ENCODE measurements at regions not wholly inside any gene's neighbourhood (a gene's known extent, or its start where the extent isn't known, plus 50 kb on each side); places are given as distances from the start of the nearest gene placed in this dataset.

- no peak for TF ChIP-seq CTCF (IDR thresholded peaks at IDR 0.05)
- Histone ChIP-seq H3K9me3 (no peaks in the 10 kb centered on the region), H3K36me3 (no peaks in the 10 kb centered on the region), H3K4me1 (ENCODE audit: control insufficient read depth in 1 of 2, insufficient read depth in 1 of 2, low read depth in 1 of 2, low read length in 1 of 2) (peaks cover 7 to 11% of the 10 kb centered on the region in 2 experiments), H3K27ac (no peak overlapping the region), H3K4me3 (ENCODE audit: low read depth in 1 of 2, low read length in 1 of 2) (no peak overlapping the region), H3K27me3 (no peaks in the 10 kb centered on the region)
Observed at GRCh38 chrX:40307871-40308270, 210.1 kb upstream of the BCOR start.

- TF ChIP-seq CTCF (IDR thresholded peaks at IDR 0.05) = no peak
- peaks cover 7 to 11% of the 10 kb centered on the region in 2 experiments for H3K4me1 ChIP-seq (ENCODE audit: control insufficient read depth in 1 of 2, insufficient read depth in 1 of 2, low read depth in 1 of 2, low read length in 1 of 2)
- no peaks in the 10 kb centered on the region for H3K36me3 ChIP-seq
- no peak overlapping the region for H3K4me3 ChIP-seq (ENCODE audit: low read depth in 1 of 2, low read length in 1 of 2)
- no peaks in the 10 kb centered on the region for H3K27me3 ChIP-seq
- no peaks in the 10 kb centered on the region for H3K9me3 ChIP-seq
- peak overlapping the region; percentile 54 for H3K27ac ChIP-seq
Observed at GRCh38 chrX:40304115-40304514, 206.4 kb upstream of the BCOR start.

- no peak for TF ChIP-seq CTCF (IDR thresholded peaks at IDR 0.05)
- Histone ChIP-seq H3K4me1 (ENCODE audit: control insufficient read depth in 1 of 2, insufficient read depth in 1 of 2, low read depth in 1 of 2, low read length in 1 of 2) (peaks cover 7 to 11% of the 10 kb centered on the region in 2 experiments), H3K9me3 (no peaks in the 10 kb centered on the region), H3K36me3 (no peaks in the 10 kb centered on the region), H3K4me3 (ENCODE audit: low read depth in 1 of 2, low read length in 1 of 2) (no peak overlapping the region), H3K27me3 (no peaks in the 10 kb centered on the region), H3K27ac (peak overlapping the region; percentile 54)
Observed at GRCh38 chrX:40303256-40304077, 205.7 kb upstream of the BCOR start.

GRCh38 chrX:40300286-40300890 lies 202.6 kb upstream of the BCOR start:
- no peaks in the 10 kb centered on the region for H3K27me3 ChIP-seq
- no peak overlapping the region for H3K27ac ChIP-seq
- no peak for TF ChIP-seq CTCF (IDR thresholded peaks at IDR 0.05)
- no peaks in the 10 kb centered on the region for H3K9me3 ChIP-seq
- no peaks in the 10 kb centered on the region for H3K36me3 ChIP-seq
- H3K4me1 ChIP-seq (ENCODE audit: control insufficient read depth in 1 of 2, insufficient read depth in 1 of 2, low read depth in 1 of 2, low read length in 1 of 2) = peaks cover 7 to 11% of the 10 kb centered on the region in 2 experiments
- no peak overlapping the region for H3K4me3 ChIP-seq (ENCODE audit: low read depth in 1 of 2, low read length in 1 of 2)

GRCh38 chrX:40299641-40300046 lies 201.9 kb upstream of the BCOR start:
- no peaks in the 10 kb centered on the region for H3K36me3 ChIP-seq
- no peaks in the 10 kb centered on the region for H3K27me3 ChIP-seq
- no peak overlapping the region for H3K27ac ChIP-seq
- no peaks in the 10 kb centered on the region for H3K9me3 ChIP-seq
- no peak for TF ChIP-seq CTCF (IDR thresholded peaks at IDR 0.05)
- peaks cover 7 to 11% of the 10 kb centered on the region in 2 experiments for H3K4me1 ChIP-seq (ENCODE audit: control insufficient read depth in 1 of 2, insufficient read depth in 1 of 2, low read depth in 1 of 2, low read length in 1 of 2)
- no peak overlapping the region for H3K4me3 ChIP-seq (ENCODE audit: low read depth in 1 of 2, low read length in 1 of 2)
